Panc1 (cell line): ENCODE measurements at regions not wholly inside any gene's neighbourhood (a gene's known extent, or its start where the extent isn't known, plus 50 kb on each side); places are given as distances from the start of the nearest gene placed in this dataset.

ENCODE experiments used
- POLR2AphosphoS5 ChIP-seq: IDR thresholded peaks from 2 replicates; pipeline ENCODE4 v1.6.1; 2012; ENCODE audit warnings: mild to moderate bottlenecking, low read depth, low read length, moderate library complexity
- TF ChIP-seq, protein P1 (sequence below): fragments of 450-650 bp; IDR thresholded peaks from 2 replicates; pipeline ENCODE4 v1.5.1; 2017; ENCODE audit warnings: mild to moderate bottlenecking
- TF ChIP-seq, protein P2 (sequence below), 2 experiments: IDR thresholded peaks; 2 replicates each; pipeline ENCODE4 v1.6.1; 2011 to 2012; ENCODE audit warnings: low read depth in 2 of 2, control low read depth in 1 of 2, low read length in 1 of 2, mild to moderate bottlenecking in 1 of 2, moderate library complexity in 1 of 2; ENCODE audit not compliant: insufficient read depth in 1 of 2

GRCh38 chr11:21727102-21727501 lies 465.8 kb upstream of the ANO5 start:
- TF ChIP-seq, protein P1, sequence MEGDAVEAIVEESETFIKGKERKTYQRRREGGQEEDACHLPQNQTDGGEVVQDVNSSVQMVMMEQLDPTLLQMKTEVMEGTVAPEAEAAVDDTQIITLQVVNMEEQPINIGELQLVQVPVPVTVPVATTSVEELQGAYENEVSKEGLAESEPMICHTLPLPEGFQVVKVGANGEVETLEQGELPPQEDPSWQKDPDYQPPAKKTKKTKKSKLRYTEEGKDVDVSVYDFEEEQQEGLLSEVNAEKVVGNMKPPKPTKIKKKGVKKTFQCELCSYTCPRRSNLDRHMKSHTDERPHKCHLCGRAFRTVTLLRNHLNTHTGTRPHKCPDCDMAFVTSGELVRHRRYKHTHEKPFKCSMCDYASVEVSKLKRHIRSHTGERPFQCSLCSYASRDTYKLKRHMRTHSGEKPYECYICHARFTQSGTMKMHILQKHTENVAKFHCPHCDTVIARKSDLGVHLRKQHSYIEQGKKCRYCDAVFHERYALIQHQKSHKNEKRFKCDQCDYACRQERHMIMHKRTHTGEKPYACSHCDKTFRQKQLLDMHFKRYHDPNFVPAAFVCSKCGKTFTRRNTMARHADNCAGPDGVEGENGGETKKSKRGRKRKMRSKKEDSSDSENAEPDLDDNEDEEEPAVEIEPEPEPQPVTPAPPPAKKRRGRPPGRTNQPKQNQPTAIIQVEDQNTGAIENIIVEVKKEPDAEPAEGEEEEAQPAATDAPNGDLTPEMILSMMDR, result no peak
- TF ChIP-seq POLR2AphosphoS5, result no peak
- TF ChIP-seq, protein P2, sequence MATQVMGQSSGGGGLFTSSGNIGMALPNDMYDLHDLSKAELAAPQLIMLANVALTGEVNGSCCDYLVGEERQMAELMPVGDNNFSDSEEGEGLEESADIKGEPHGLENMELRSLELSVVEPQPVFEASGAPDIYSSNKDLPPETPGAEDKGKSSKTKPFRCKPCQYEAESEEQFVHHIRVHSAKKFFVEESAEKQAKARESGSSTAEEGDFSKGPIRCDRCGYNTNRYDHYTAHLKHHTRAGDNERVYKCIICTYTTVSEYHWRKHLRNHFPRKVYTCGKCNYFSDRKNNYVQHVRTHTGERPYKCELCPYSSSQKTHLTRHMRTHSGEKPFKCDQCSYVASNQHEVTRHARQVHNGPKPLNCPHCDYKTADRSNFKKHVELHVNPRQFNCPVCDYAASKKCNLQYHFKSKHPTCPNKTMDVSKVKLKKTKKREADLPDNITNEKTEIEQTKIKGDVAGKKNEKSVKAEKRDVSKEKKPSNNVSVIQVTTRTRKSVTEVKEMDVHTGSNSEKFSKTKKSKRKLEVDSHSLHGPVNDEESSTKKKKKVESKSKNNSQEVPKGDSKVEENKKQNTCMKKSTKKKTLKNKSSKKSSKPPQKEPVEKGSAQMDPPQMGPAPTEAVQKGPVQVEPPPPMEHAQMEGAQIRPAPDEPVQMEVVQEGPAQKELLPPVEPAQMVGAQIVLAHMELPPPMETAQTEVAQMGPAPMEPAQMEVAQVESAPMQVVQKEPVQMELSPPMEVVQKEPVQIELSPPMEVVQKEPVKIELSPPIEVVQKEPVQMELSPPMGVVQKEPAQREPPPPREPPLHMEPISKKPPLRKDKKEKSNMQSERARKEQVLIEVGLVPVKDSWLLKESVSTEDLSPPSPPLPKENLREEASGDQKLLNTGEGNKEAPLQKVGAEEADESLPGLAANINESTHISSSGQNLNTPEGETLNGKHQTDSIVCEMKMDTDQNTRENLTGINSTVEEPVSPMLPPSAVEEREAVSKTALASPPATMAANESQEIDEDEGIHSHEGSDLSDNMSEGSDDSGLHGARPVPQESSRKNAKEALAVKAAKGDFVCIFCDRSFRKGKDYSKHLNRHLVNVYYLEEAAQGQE (IDR thresholded peaks at IDR 0.05; ENCODE audit: insufficient read depth in 1 of 2, low read depth in 2 of 2, low read length in 1 of 2), result no peak
